Islet of Langerhans (tissue), 1 donor: ENCODE measurements at regions not wholly inside any gene's neighbourhood (a gene's known extent, or its start where the extent isn't known, plus 50 kb on each side); places are given as distances from the start of the nearest gene placed in this dataset.
"Not testable (repeated sequence)": the region's sequence is repeated elsewhere in the genome, so short reads cannot be mapped to it uniquely, and the experiment has no call there.

Source experiments
- FAIRE-seq: peaks from one replicate; lab custom pipeline; 2011; peaks lifted over from hg19 to GRCh38; lab: Jason Lieb, UNC

DNA sequence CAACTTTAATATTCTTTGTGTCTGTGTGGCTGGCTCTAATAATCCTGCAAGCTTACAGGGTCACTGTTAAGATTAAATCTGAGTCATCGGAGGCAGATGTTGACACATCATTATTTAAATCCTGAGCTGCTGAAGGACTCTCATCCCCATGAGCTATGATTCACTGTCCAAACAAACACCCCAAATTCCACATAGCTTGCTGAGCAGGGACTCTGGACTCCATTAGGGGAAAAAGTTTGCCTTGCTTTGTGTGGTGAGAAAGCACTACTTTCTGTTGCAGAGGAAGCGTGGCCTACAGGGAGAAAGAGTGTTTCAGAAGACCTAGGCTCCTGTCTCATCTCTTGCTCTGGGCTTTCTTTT is 213.7 kb downstream of the PDCD6IP start:
- FAIRE-seq = peak; percentile 97

DNA sequence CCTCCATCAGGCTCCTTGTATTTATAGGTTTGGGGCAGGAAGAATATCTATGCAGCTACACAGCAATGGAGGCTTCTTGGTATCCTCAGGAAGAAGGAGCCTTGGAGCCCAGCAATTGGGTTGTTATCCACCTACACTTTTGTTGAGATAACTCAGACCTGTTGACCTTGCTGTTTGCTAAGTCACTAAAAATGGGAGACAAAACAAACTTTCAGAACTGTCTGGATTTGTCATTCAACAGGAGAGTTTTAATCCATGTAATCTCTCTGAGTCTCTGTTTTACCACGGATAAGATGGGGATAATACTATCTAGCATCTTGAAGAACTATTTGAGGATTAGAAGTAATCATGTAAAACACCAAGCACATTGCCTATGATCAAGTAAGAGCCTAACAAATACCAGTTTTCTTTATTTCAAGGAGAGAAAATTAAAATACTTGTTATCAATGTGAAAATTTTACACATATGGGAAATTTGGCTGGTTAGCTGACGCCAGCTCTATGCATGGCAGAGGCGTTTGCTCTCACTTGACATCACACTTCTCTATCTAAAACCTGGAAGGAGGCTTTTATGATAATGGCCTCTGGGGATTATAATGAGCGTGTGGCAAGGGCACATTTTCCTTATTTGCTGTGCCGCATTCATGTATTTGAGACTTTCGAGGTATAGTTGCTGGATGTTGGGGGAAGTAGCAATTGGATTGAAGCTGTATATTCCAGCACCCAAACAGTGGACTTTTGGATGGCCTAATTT is 215.6 kb downstream of the PDCD6IP start:
- FAIRE-seq = no peak

DNA sequence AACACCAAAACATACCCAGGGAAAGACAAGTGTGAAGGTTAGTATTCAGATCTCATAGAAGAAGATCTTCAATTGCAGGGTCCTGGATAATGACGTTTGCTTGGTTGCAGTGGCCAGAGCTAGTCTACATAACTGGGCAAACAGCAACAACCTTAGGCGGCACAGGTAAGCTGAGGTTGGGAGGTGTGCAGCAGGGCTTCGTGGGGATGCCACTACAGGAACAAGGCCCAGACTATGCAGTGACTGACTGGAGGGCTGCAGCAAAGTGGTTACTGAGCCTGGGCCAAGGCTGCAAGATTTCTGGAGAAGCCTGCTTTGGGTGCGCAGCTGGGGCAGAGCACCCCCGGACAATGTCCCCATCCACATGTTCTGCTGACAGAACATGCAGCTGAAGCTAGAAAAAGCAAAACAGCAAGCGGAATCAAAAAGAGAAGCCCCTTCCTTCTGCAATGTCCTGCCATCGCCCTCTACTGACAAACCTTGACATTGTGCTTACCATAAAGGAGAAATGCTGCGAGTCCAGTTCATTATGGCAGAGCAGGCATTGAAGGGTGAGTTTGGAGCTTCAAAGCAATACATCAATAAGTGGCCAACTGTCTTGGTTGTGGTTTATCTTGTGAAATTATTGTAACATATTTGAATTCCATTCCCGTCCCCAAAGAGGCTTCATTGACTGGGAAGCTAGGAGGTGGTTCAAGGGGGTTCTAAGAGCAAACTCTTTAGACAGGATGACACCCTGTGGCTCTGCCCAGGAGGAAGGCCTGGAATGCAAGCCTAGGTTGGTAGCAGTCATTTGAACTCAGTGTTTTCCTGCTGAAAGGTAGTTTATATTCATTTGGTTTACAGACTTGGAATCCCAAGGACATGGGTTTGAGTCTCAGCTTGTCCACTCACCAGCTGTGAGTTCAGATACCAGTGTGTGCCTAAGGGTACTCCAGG is 217.0 kb downstream of the PDCD6IP start:
- no peak for FAIRE-seq

DNA sequence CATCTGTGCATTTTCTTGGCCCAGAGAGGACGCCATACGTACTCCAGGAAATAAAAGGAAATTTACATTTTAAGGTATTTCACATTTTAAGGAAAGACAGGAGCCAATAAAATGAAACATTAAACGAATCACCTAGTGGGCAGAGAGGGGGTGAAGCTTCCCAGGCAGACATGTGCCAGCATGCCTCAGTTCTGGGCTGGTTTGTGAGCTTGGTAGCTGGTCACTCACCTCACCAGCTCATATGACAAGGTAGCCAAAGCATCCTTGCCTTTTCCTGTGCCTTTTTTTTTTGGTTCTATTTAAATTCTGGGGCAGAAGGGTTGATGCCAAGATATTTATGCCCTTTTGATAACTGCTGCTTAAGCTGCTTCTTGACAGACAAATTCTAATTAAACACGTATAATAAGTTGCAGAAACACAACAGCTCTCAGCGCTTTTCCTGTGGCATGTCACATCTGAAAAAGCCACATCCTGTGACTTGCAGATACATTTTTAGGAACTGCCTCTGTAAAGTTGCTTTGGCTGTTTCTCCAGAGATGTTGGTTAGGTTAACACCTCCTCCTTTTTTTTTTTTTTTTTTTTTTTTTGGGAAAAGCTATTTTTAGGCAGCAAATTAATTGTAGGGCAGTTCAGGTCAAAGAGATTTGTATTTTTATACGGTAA is 218.6 kb downstream of the PDCD6IP start:
- no peak for FAIRE-seq

DNA sequence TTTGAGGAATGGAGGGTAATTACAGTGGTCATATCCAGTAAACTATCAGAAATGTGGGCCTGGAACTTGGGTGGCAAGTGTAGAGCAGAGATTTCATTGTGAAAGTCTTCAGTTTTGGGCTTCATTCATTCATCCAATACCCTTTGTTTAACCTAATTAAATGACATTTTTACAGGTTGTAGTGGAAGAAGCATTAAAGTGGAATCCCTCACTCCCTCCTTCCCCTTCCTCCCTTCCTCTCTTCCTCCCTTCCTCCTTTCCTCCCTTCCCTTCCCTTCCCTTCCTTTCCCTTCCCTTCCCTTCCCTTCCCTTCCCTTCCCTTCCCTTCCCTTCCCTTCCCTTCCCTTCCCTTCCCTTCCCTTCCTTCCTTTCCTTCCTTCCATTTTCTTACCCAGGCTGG is 219.3 kb downstream of the PDCD6IP start:
- FAIRE-seq = no peak

DNA sequence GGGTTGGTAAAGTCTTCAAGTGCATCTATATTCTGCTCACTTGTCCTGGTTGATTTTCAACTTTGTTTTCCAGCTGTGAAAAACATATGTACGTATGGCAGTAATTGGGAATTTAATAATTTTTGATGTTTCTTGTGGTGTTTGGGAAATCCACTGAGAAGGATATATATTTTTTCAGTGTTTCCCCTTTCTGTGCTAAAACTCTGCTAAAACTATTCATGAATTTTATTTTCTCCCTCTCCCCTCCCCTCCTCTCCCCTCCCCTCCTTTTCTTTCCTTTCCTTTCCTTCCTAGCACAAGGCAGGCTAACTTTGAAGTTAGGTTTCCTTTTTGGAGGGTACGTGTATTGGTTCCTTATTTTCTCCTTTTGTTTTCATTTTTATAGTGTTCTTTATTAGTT is 220.7 kb downstream of the PDCD6IP start:
- FAIRE-seq = no peak

DNA sequence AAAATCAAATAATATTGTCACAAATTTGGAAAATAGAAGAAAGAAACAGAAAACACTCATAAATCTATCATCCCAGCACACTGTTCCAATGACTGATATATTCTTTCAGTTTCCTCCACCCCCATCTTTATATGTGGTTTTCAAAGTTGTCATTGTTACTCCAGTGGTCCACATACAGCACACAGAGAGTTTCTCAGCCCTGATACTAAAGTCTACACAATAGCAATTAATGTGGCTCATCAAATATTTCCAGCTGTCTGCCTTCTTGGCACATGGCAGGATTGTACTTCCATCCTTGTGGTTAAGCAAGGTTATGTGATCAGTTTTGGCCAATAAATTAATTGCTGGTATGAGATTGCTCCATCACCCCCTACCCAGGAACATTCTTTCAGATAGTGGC is 221.7 kb downstream of the PDCD6IP start:
- FAIRE-seq = no peak

DNA sequence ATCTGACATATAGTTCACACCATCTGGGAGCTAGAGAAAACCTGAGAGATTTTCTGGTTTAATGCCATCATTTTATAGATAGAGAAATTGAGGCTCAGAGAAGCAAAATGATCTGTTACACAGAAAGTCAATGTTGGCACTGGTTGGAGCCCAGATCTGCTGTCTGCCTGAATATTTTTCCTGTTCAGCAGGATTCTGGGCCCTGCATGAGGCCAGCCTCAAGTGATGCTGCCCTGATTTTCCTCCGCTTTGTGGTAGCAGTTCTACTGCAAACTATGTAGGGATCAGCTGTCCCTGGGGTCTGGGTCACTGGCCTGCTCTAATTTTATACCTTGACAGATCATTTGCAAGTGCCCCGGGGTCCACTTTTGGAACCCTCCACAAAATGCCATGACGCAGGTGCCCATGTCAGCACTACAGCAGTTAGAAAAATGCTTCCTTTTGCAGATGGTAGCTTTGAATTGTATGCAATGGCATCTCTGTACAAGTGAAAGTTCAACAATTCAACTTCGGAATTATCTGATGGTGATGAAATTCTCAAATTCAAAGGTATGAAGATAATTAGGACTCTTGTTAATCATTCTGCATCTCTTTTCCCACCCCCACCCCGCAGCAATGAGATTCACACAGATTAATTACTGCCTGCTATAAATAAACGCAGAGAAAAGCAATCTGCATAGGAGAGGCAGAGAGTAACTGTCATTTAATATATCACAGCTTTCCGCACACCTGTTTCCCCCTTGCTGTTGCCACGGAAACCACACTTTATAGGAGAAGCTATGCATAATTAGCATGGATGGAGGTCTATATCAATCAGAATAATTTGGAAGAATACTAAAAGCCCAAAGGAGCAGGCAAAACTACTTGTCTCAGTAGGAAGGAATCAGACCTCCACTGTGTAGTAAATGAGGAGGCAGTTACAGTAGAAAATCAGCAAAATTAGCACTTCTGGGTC is 222.6 kb downstream of the PDCD6IP start:
- no peak for FAIRE-seq

DNA sequence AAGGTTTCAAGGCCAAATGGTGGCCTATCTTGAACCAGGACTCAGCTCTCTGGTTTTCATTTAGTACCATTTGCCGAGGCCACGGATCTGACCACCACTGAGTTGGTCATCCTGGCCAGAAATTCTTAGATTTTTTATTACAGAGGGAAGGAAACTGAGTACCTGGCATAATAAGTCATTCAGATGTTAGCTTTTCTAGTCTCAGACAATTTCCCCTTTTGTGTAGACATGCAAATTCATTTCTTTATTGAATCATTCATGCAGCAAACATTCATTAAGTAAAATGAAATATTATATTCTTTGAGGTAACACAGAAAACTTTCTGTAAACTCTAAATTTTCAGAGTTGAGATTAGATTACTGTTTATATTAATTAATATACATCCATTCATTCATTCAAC is 223.7 kb downstream of the PDCD6IP start:
- no peak for FAIRE-seq

DNA sequence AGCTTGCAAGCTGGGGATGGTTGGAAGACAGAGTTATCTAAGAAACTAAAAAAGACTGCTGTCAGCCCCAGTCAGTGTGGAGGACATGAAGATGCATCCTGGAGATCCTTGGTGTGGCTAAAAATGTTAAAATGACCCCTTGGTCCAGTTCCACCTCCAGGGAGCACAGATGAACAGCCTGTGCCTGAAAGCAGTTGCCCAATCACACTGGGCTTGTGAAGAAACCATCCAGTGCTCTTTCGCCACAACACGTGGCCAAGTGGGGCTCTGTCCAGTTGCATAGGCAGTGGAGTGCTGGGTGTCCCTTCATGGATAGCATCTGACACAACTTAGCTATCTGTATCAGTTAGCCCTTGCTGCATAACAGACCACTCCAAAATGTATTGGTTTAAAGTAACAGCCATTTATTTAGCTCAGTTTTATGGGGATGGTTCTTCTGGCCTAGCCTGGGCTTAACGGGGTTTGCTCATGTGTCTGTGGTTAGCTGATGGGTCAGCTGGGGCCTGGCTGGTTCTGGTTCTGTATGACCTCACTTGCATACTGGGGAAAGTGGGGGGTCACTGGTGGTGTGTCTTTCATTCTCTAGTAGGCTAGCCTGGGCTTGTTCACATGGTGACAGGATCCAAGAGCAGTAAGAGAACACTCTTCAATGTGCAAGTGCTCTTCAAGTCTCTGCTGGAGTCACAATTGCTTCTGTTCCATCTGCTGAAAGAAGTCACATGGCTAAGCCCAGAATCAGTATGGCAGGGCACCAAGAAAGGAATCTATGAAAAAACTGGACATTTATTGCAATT is 226.2 kb downstream of the PDCD6IP start:
- FAIRE-seq = no peak

DNA sequence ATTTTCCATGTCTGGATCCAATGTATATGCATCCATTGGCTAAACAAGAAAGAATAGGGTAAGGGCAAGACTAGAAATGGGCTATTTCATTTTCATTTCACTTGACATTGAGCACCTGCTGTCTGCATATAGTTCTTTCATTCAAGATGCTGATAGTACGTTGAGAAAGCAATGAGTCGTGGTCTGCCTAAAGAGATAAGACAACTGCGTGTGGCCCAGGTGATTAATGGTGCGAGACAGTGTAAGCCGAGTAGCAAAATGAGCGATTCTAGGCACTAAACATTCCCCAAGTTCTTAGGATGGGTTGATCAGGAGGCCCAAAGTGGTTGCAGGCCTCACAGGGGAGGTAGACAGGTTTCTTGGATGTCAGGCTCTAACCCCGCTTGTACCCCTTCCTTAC is 235.4 kb downstream of the PDCD6IP start:
- FAIRE-seq = no peak

DNA sequence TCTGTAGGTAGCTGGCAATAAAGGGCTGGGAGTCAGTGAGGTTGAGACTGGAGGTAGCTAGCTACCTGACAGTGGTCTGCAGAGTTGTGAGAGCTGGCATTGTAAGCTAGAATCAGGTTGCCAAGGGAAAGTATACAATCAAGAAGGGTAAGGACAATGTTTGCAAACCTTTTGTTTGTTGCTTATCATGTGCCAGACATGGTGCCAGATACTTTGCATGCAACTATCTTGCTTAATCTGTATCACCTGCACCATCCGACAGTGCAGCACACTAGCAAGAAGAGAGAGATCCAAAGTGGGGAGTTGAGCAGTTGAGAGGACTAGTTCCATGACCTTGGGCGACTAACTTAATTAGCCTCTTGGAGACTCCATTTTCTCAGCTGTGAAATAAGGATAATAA is 236.4 kb downstream of the PDCD6IP start:
- no peak for FAIRE-seq

DNA sequence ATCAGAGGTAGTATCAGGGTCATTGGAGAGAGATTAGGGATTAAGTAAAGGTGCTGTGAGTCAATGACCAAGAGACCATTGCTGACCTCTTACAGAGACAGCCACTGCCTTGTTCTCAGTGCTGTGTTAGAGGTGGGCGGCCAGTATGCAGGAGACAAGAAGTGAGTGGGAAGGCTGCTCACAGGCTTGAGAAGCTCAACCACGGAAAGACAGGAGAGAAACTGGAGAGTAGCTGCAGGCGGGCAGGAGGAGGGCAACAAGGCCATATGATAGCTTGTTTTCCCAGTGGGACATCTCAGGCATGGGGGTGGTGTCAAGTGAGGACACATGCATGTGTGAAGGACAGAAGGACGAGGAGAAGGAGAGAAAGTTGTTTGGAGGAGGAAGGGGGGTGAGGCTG is 237.3 kb downstream of the PDCD6IP start:
- FAIRE-seq = no peak

DNA sequence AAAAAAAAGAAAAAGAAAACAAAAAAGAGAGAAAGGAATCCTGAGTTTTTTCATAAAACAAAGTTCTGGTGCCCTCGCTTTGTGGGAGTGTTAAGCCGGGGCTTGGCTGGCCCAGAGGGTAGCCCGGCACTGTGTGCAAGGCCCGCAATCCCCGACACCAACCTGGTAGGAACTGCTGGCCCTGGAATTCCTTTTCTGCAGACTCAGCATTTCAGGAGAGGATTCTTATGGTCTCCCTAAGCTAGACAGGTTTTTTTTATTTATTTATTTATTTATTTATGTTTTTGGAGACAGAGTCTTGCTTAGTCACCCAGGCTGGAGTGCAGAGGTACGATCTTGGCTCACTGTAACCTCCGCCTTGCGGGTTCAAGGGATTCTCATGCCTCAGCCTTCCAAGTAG is 238.8 kb downstream of the PDCD6IP start:
- no peak for FAIRE-seq

DNA sequence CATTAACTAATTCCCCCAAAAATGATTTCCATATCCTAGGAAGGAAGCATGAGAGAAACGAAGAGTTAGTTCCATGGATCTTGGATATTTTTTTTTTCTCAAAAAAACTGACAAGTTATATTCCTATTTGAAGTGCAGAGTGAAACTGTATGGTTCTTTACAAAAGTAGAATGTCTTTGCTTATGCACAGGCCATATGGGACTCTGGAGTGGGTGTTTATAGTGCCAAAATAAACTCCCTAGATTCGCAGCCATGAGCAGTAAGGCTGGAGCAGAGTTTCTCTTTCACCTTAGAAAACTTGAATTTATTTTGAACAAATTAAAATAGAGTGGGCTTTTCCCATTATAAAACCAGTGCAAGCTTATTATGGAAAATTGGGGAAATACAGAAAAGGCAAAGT is 239.7 kb downstream of the PDCD6IP start:
- FAIRE-seq = no peak

DNA sequence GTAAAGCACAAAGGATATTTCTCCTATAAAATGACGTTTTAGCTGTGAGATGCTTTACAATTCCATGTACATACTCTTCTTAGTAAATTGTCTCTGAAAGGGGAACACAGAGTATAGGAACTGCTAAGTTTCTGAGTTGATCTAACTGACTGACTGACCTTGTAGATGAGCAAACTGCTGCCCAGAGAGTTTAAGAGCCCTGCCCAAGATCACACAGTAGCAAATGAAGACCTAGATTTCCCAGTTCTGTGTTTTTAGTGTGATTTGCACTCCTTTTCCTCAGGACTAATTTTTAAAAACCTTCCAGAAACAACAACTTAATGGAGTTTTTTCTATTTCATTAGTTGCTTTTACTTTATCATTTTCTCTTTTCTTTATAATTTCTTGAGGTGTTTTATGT is 247.7 kb downstream of the PDCD6IP start:
- FAIRE-seq = no peak

DNA sequence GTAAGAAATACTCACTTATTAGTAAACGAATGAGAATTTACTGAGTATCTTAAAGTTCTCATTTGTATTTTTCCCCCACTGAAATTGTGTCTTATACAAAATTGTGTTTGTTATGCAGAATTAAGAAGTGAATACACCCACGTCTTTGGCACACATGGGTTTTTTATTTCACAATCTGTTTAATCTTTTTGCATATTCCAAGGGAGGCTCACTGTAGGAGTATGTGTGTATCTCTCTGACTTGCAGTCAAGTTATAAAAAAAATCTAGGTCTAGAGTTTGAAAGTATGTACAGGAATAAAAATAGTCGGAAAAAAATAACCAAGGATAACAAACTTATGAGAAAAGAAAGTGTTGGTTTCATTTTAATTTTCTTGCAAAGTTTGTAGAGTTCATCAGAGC is 255.2 kb downstream of the PDCD6IP start:
- no peak for FAIRE-seq

DNA sequence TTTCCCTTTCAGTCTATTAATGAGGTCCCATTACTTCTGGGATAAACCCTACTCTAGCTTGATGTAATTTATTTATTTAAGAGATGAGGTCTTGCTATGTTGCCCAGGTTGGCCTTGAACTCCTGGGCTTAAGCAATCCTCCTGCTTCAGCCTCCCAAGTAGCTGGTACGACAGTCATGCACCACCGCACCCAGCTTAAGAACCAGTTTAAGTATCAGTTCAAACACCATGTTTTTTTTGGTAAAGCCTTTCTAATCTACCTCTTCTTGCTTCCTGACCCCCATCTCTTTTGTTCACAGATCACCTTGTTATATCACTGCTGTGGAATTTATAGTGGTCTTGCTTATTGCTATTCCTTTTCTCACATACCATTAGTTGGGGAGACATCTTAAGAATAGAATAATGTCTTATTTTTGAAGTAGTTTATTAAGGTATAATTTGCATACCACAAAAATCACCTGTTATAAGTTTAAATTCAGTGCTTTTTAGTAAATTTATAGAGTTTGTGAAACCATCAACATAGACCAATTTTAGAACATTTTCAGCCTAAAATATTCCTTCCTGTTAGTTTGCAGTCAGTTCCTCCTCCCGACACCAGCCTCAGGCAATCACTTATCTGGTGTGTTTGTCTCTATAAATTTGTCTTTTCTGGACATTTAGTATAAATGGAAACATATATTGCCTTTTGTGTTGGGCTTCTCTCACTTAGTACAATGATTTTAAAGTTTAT is 257.9 kb downstream of the PDCD6IP start:
- FAIRE-seq = no peak

DNA sequence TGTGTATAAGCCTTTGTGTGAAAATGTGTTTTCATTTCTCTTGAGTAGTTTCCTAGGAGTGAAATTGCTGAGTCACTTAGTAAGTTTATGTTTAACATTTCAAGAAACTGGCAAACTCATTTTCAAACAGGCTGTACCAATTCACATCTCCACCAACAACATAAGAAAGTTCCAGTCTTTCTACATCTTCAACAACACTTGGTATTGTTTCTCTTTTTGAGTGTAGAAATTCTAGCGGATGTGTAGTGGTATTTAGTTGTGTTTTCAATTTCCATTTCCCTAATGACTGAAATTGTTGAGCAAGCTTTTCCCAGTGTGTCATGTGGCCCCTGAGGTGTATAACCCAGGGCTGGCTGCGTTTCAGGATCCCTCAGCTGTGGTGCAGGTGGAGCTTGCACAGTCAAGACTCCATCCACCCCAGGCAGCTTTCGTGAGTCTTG is 258.5 kb downstream of the PDCD6IP start:
- no peak for FAIRE-seq

DNA sequence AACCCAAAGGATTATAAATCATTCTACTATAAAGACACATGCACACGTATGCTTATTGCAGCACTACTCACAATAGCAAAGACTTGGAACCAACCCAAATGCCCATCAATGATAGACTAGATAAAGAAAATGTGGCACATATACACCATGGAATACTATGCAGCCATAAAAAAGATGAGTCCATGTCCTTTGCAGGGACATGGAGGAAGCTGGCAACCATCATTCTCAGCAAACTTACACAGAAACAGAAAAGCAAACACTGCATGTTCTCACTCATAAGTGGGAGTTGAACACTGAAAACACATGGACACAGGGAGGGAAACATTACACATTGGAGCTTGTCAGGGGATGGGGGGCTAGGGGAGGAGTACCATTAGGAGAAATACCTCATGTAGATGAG is 262.6 kb downstream of the PDCD6IP start:
- not testable (repeated sequence) for FAIRE-seq
